ENCODE measurements at regions not wholly inside any gene's neighbourhood (a gene's known extent, or its start where the extent isn't known, plus 50 kb on each side); places are given as distances from the start of the nearest gene placed in this dataset.
A peak's percentile ranks its signal among the peaks of the same experiment; 100 is the strongest.

GRCh38 chr3:10555263-10555662, 49.9 kb upstream of the ATP2B2 start:
- no peak for DNase-seq

- DNase-seq: no peak
Measured at GRCh38 chr3:10556312-10556711, 50.9 kb upstream of the ATP2B2 start.

- no peak for DNase-seq
Measured at GRCh38 chr3:10557250-10557649, 51.9 kb upstream of the ATP2B2 start.

GRCh38 chr3:10557781-10558373, 52.5 kb upstream of the ATP2B2 start:
- DNase-seq: no peak

GRCh38 chr3:10558736-10559135, 53.4 kb upstream of the ATP2B2 start:
- DNase-seq: no peak

- no peak for DNase-seq
Measured at GRCh38 chr3:10560060-10560861, 54.9 kb upstream of the ATP2B2 start.

- no peak for DNase-seq
Measured at GRCh38 chr3:10561162-10561945, 56.0 kb upstream of the ATP2B2 start.

GRCh38 chr3:10561946-10562560, 56.7 kb upstream of the ATP2B2 start:
- DNase-seq: no peak

- DNase-seq: no peak
Measured at GRCh38 chr3:10563396-10563795, 58.0 kb upstream of the ATP2B2 start.

- DNase-seq: no peak
Measured at GRCh38 chr3:10565814-10566213, 60.4 kb upstream of the ATP2B2 start.

GRCh38 chr3:10566451-10566850, 61.1 kb upstream of the ATP2B2 start:
- DNase-seq: no peak

GRCh38 chr3:10568549-10568948, 63.2 kb upstream of the ATP2B2 start:
- DNase-seq: no peak

GRCh38 chr3:10570196-10570946, 65.0 kb upstream of the ATP2B2 start:
- peak; percentile 12 for DNase-seq

- no peak for DNase-seq
Measured at GRCh38 chr3:10574101-10574620, 68.8 kb upstream of the ATP2B2 start.

GRCh38 chr3:10575601-10576160, 70.3 kb upstream of the ATP2B2 start:
- DNase-seq: no peak

GRCh38 chr3:10577486-10577885, 72.1 kb upstream of the ATP2B2 start:
- DNase-seq: no peak

GRCh38 chr3:10580426-10580825, 75.0 kb upstream of the ATP2B2 start:
- no peak for DNase-seq

GRCh38 chr3:10581251-10581650, 75.9 kb upstream of the ATP2B2 start:
- DNase-seq: no peak

- DNase-seq: no peak
Measured at GRCh38 chr3:10581716-10582115, 76.3 kb upstream of the ATP2B2 start.

GRCh38 chr3:10582733-10583132, 77.3 kb upstream of the ATP2B2 start:
- peak; percentile 3 for DNase-seq

- no peak for DNase-seq
Measured at GRCh38 chr3:10583798-10584708, 78.7 kb upstream of the ATP2B2 start.

Measured in NCI-H1105 treated with DMSO at 0.1 percent for 48 hours (cell line).